Suppressor macrophage (primary cell): ENCODE measurements at regions not wholly inside any gene's neighbourhood (a gene's known extent, or its start where the extent isn't known, plus 50 kb on each side); places are given as distances from the start of the nearest gene placed in this dataset.

Experiments used
- DNase-seq, 4 experiments: peaks; one replicate each; pipeline ENCODE4 v3.0.0-alpha.2; 2020 to 2022

- DNase-seq: no peak
Observed at GRCh38 chr6:123747515-123747914, 56.1 kb upstream of the NKAIN2 start.

- peak in 2 of 4 experiments; percentile 1 to 2 for DNase-seq
Observed at GRCh38 chr6:123745895-123746294, 57.8 kb upstream of the NKAIN2 start.

GRCh38 chr6:123744840-123745239 lies 58.8 kb upstream of the NKAIN2 start:
- no peak for DNase-seq

- no peak for DNase-seq
Observed at GRCh38 chr6:123742626-123743025, 61.0 kb upstream of the NKAIN2 start.

- no peak for DNase-seq
Observed at GRCh38 chr6:123733180-123733579, 70.5 kb upstream of the NKAIN2 start.

GRCh38 chr6:123716506-123716905 lies 79.8 kb upstream of the TRDN start:
- DNase-seq: no peak

- DNase-seq: peak; percentile 2 to 27 (median 10)
Observed at GRCh38 chr6:123715006-123715863, 78.5 kb upstream of the TRDN start.

- DNase-seq: no peak
Observed at GRCh38 chr6:123712831-123713230, 76.1 kb upstream of the TRDN start.

GRCh38 chr6:123702943-123703342 lies 66.2 kb upstream of the TRDN start:
- DNase-seq: no peak

GRCh38 chr6:123687864-123688263 lies 51.1 kb upstream of the TRDN start:
- no peak for DNase-seq
